ENCODE measurements at regions not wholly inside any gene's neighbourhood (a gene's known extent, or its start where the extent isn't known, plus 50 kb on each side); places are given as distances from the start of the nearest gene placed in this dataset.

DNA sequence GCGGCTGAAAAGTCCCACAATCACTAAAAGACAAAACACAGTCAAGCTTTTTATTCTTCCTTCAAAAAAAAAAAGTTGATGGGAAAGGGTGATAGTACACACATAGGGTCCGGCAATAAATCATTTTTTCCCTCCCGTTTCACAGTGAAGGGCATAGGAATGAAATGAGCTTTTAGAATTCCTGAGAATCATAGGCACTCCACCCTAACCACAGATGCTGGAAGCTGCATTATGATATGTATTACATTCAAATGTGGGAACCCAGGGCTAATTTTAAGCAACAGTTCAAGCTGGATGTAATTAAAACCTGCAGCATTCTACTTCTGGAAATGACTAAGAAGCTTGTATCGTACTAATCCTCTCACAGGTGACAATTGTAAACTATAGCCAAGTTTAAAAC lies 75.7 kb upstream of the KCNJ15 start:
- H3K4me3 Mint-ChIP-seq: no peak overlapping the region
- no peaks in the 10 kb centered on the region for H3K4me1 Mint-ChIP-seq
- POLR2A ChIA-PET: no interaction called here
- no peaks in the 10 kb centered on the region for H3K36me3 Mint-ChIP-seq (ENCODE audit: low read depth)
- DNase-seq: no peak
- no peaks in the 10 kb centered on the region for H3K9me3 Mint-ChIP-seq
- CTCF ChIA-PET: no interaction called here
- H3K27ac Mint-ChIP-seq: no peak overlapping the region
- peaks cover 3% of the 10 kb centered on the region for H3K27me3 Mint-ChIP-seq

DNA sequence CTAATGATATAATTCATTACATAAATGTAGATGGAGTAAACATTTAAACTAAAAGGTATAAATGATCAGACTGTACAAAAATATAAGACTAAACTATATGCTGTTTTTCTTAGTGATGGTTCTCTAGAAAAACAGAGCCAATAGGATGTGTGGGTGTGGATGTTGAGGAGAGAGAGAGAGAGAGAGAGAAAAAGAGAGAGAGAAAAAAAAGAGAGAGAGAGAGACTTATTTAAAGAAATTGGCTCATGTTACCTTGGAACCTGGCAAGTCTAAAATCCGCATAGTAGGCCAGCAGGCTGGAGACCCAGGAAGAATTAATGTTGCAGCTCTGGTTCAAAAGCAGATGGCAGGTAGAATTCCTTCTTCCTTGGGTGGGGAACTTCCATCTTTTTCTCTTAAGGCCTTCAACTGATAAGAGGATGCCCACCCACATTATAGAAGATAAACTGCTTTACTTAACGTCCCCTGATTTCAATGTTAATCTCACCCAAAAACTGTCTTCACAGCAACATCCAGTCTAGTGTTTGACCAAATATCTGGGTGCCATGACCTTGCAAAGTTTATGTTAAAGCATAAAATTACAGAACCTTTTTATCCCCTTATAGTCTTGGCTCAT lies 74.3 kb upstream of the KCNJ15 start:
- no peak overlapping the region for H3K4me3 Mint-ChIP-seq
- peaks cover 4% of the 10 kb centered on the region for H3K9me3 Mint-ChIP-seq
- POLR2A ChIA-PET: no interaction called here
- no peak for DNase-seq
- no peaks in the 10 kb centered on the region for H3K36me3 Mint-ChIP-seq (ENCODE audit: low read depth)
- peaks cover 3% of the 10 kb centered on the region for H3K27me3 Mint-ChIP-seq
- CTCF ChIA-PET: no interaction called here
- H3K27ac Mint-ChIP-seq: no peak overlapping the region
- no peaks in the 10 kb centered on the region for H3K4me1 Mint-ChIP-seq

DNA sequence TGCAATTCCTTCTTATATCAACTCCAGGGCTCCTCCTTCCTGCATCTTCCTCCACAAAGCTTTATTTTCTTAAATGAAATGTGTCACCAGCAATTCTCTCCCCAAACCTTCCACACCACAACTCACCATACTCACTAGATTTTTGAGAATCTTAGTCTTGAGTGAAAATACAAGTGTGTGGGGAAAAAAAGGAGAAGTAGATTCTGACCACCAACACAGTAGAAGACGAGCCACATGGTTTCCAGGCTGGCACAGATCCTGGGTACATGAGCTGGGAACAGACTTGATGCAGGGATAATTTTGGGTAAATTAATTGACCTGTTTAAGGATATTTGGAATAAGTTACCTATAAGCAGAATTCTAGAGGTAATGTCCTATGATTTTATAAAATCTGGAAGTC lies 72.8 kb upstream of the KCNJ15 start:
- Mint-ChIP-seq H3K27me3 (peaks cover 3% of the 10 kb centered on the region), H3K36me3 (ENCODE audit: low read depth) (no peaks in the 10 kb centered on the region), H3K4me1 (no peaks in the 10 kb centered on the region), H3K4me3 (no peak overlapping the region), H3K9me3 (peaks cover 7% of the 10 kb centered on the region), H3K27ac (no peak overlapping the region)
- no peak for DNase-seq
- ChIA-PET CTCF (no interaction called here), POLR2A (no interaction called here)

DNA sequence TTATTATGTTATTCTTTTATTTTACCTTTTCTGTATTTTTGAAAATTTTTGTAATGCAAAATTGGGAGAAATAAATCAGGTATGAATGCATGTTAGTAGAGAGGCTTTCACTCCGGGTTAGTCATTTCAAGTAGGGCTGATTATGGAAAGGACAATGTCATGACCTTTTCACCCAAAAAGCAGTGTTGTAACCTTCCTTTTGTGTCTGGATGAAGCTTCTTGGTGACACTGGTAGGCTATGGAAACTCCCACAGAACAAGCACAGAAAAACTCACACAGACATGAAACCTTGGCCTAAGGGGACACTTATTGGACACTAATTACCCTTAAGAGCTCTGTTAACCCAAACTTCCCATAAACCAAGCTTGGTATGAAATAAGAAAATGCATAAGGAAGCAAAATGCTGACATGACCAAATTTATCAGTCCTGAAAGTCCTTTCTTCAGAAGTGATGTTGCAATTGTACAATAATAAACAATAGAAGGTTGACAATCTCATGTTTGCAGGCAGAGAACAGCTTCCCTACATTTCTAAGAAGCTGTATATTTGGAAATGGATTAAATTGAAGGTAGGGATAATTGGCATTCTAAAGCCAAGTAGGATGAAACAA lies 70.0 kb upstream of the KCNJ15 start:
- Mint-ChIP-seq H3K9me3 (peaks cover 7% of the 10 kb centered on the region), H3K4me3 (no peak overlapping the region), H3K27me3 (peaks cover 3% of the 10 kb centered on the region), H3K4me1 (no peaks in the 10 kb centered on the region), H3K36me3 (ENCODE audit: low read depth) (no peaks in the 10 kb centered on the region), H3K27ac (no peak overlapping the region)
- ChIA-PET CTCF (no interaction called here), POLR2A (no interaction called here)
- DNase-seq: no peak

DNA sequence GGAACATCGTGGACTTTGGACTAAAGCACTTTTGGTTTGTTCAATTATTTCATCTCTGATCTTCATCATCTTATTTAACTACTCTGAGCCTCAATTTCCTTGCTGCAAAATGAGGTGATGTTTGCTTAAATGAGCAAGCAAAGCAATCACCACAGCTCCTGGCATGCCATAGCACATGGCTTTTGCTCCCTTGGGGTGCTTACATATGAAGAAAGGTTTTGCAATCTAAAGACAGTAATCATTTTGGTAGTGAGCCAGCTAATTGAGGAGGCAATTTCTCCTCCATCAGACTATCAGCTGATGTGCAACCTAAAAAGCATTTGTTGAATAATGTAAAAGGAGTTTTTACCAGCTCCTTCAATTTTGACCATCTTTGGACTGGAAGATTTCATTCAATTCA lies 68.8 kb upstream of the KCNJ15 start:
- DNase-seq: no peak
- no peak overlapping the region for H3K27ac Mint-ChIP-seq
- no peaks in the 10 kb centered on the region for H3K36me3 Mint-ChIP-seq (ENCODE audit: low read depth)
- H3K9me3 Mint-ChIP-seq: peaks cover 7% of the 10 kb centered on the region
- no peaks in the 10 kb centered on the region for H3K4me1 Mint-ChIP-seq
- ChIA-PET CTCF (no interaction called here), POLR2A (no interaction called here)
- H3K4me3 Mint-ChIP-seq: no peak overlapping the region
- H3K27me3 Mint-ChIP-seq: peaks cover 2% of the 10 kb centered on the region

DNA sequence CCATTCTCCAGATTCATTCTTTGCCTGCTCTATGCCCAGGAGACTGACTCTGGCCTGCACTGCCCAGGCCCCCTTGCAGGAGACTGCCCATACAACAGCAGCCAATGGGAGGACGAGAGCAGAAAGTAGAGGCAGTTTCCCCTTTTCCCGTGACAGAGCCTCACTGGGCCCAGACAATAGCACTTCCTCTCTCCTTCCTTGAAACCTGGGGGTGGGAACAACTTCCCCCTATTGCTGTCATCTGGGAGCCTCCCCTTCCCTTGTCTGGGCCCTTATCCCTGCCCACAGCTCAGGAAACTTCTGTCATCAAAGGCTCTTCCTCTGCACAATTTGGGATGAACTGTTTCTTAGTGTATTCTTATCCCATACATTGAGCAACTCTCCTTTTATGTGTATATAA lies 60.8 kb upstream of the KCNJ15 start:
- CTCF ChIA-PET: no interaction called here

DNA sequence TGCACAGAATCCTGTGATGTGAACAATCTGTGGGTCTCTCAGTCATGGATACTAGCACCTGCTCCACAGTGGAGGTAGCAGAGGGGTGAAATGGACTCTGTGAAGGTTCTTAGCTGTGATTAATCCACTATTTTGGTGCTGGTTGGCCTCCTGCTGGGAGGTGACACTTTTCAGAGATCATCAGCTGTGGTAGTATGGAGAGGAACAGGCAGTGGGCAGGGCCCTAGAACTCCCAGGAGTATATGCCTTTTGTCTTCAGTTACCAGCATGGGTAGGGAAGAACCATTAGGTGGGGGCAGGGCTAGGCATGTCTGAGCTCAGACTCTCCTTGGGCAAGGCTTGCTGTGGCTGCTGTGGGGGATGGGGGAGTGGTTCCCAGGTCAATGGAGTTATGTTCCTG lies 54.0 kb upstream of the KCNJ15 start:
- ChIA-PET CTCF (interaction anchor here (0.6 kb wide), 1 partner anchor 46 kb away, joined by 3 read pairs; no protein-coding TSS in a partner anchor), POLR2A (no interaction called here)
- Mint-ChIP-seq H3K27me3 (peaks cover 13% of the 10 kb centered on the region), H3K4me1 (no peaks in the 10 kb centered on the region), H3K9me3 (no peaks in the 10 kb centered on the region), H3K36me3 (ENCODE audit: low read depth) (no peaks in the 10 kb centered on the region), H3K27ac (no peak overlapping the region), H3K4me3 (no peak overlapping the region)
- DNase-seq: no peak

More for the DNA sequence above, 60.8 kb upstream of the KCNJ15 start:
- H3K4me3 Mint-ChIP-seq: no peak overlapping the region
- peaks cover 3% of the 10 kb centered on the region for H3K9me3 Mint-ChIP-seq
- no peak for DNase-seq
- no peaks in the 10 kb centered on the region for H3K36me3 Mint-ChIP-seq (ENCODE audit: low read depth)
- POLR2A ChIA-PET: no interaction called here
- peaks cover 11% of the 10 kb centered on the region for H3K27me3 Mint-ChIP-seq
- no peaks in the 10 kb centered on the region for H3K4me1 Mint-ChIP-seq
- no peak overlapping the region for H3K27ac Mint-ChIP-seq

DNA sequence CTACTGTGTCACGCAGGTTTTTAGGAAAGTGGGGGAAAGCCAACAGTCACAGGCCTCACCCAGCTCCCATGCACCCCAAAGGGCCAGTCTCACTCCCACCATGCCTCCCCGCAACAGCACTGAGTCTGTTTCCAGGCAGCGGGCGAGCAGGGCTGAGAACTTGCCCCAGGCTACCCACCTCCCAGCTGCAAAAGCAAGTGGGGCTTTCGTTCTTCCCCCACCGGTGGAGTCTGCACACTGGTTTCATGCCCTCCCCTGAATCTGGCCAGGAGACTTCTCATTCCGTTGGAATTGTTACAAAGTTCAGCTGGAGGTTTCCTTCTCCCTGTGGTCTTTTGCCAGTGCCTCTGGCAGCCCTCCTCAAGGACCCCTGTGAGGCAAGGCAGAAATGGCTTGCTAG lies 53.6 kb upstream of the KCNJ15 start:
- CTCF ChIA-PET: no interaction called here
- DNase-seq: no peak
- peaks cover 10% of the 10 kb centered on the region for H3K27me3 Mint-ChIP-seq
- no peak overlapping the region for H3K27ac Mint-ChIP-seq
- POLR2A ChIA-PET: no interaction called here
- no peaks in the 10 kb centered on the region for H3K36me3 Mint-ChIP-seq (ENCODE audit: low read depth)
- H3K9me3 Mint-ChIP-seq: no peaks in the 10 kb centered on the region
- H3K4me1 Mint-ChIP-seq: peaks cover 2% of the 10 kb centered on the region
- no peak overlapping the region for H3K4me3 Mint-ChIP-seq

DNA sequence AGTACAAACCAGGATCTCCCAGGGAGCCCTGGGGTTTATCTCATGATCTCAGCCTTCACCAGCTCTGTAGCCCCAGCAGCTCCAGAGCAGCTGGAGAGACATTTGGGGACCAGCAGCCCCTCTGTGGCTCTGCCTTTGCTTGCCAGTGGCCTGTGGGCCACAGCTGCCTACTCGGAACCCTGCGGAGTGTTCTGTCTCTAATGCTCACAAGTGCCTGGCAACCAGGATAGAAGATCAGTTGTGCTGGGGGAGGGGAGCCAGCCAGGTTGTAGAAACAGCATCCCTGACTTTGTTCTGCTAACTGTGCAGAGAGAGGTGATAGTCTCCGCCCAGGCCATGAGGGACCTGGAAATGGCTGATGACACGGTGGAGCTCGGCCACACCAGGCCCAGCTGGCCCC lies 50.9 kb upstream of the KCNJ15 start:
- Mint-ChIP-seq H3K4me3 (no peak overlapping the region), H3K27me3 (peaks cover 10% of the 10 kb centered on the region), H3K4me1 (peaks cover 3% of the 10 kb centered on the region), H3K36me3 (ENCODE audit: low read depth) (no peaks in the 10 kb centered on the region), H3K27ac (no peak overlapping the region), H3K9me3 (no peaks in the 10 kb centered on the region)
- DNase-seq: no peak
- ChIA-PET POLR2A (no interaction called here), CTCF (no interaction called here)

DNA sequence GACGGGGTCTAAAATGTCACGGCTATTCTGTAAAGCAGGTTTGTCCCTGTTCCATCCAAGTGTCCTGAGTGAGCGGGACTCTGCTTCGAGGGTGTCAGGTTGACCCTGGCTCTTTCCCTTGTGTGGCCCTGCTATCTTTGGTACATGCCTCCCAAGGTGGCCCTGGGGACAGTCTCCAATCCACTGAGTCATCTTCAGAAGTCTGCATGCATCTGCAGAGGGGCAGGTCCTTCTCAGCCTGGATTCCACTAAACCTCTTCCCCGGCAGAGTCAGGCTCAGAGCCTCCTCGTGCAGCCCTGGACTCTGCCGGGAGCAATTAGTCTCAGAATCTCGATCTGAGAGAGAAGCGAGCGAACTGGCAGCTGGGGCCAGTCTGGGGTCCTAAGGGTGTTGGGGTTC lies 50.1 kb upstream of the KCNJ15 start:
- H3K27me3 Mint-ChIP-seq: peaks cover 10% of the 10 kb centered on the region
- DNase-seq: no peak
- no peak overlapping the region for H3K27ac Mint-ChIP-seq
- H3K36me3 Mint-ChIP-seq (ENCODE audit: low read depth): no peaks in the 10 kb centered on the region
- H3K4me3 Mint-ChIP-seq: no peak overlapping the region
- CTCF ChIA-PET: no interaction called here
- peaks cover 3% of the 10 kb centered on the region for H3K4me1 Mint-ChIP-seq
- POLR2A ChIA-PET: no interaction called here
- H3K9me3 Mint-ChIP-seq: no peaks in the 10 kb centered on the region

Measured in activated CD4-positive, alpha-beta T cell treated with anti-CD3 and anti-CD28 coated beads, Interleukin-2, amount 10 ng/mL, durations not matched to agents 7 days and 5 days (primary cell).